NCI-H2227 (cell line): ENCODE measurements at regions not wholly inside any gene's neighbourhood (a gene's known extent, or its start where the extent isn't known, plus 50 kb on each side); places are given as distances from the start of the nearest gene placed in this dataset.
A peak's percentile ranks its signal among the peaks of the same experiment; 100 is the strongest.
"Not testable (repeated sequence)": the region's sequence is repeated elsewhere in the genome, so short reads cannot be mapped to it uniquely, and the experiment has no call there.

Experiments used
- DNase-seq: peaks from one replicate; lab custom pipeline; 2025; ENCODE audit not compliant: unreplicated experiment; lab: John Stamatoyannopoulos, UW

GRCh38 chr14:80056497-80056801, 154.9 kb downstream of the DIO2 start:
- no peak for DNase-seq

GRCh38 chr14:80055667-80056496, 155.4 kb downstream of the DIO2 start:
- DNase-seq, result peak; percentile 57

- no peak for DNase-seq
Measured at GRCh38 chr14:80055226-80055625, 156.1 kb downstream of the DIO2 start.

- no peak for DNase-seq
Measured at GRCh38 chr14:80054020-80054419, 157.3 kb downstream of the DIO2 start.

- no peak for DNase-seq
Measured at GRCh38 chr14:80049055-80049454, 162.2 kb downstream of the DIO2 start.

GRCh38 chr14:80047761-80048160, 163.5 kb downstream of the DIO2 start:
- DNase-seq, result no peak

GRCh38 chr14:80037349-80037748, 174.0 kb downstream of the DIO2 start:
- no peak for DNase-seq

- DNase-seq, result no peak
Measured at GRCh38 chr14:80024417-80024816, 186.9 kb downstream of the DIO2 start.

GRCh38 chr14:80018476-80018875, 192.8 kb downstream of the DIO2 start:
- not testable (repeated sequence) for DNase-seq

GRCh38 chr14:80017795-80018194, 193.5 kb downstream of the DIO2 start:
- no peak for DNase-seq

- DNase-seq, result not testable (repeated sequence)
Measured at GRCh38 chr14:80010245-80010644, 201.1 kb downstream of the DIO2 start.

- DNase-seq, result no peak
Measured at GRCh38 chr14:80005561-80005960, 205.7 kb downstream of the DIO2 start.

- no peak for DNase-seq
Measured at GRCh38 chr14:80004871-80005270, 206.4 kb downstream of the DIO2 start.

- no peak for DNase-seq
Measured at GRCh38 chr14:80003138-80003537, 208.2 kb downstream of the DIO2 start.

- no peak for DNase-seq
Measured at GRCh38 chr14:79997509-79998208, 213.6 kb downstream of the DIO2 start.

GRCh38 chr14:79992407-79993198, 218.7 kb downstream of the DIO2 start:
- DNase-seq, result no peak

- no peak for DNase-seq
Measured at GRCh38 chr14:79991866-79992265, 219.4 kb downstream of the DIO2 start.

- DNase-seq, result no peak
Measured at GRCh38 chr14:79989990-79990389, 221.3 kb downstream of the DIO2 start.

GRCh38 chr14:79986251-79986650, 225.1 kb downstream of the DIO2 start:
- DNase-seq, result no peak

GRCh38 chr14:79972230-79972629, 239.1 kb downstream of the DIO2 start:
- no peak for DNase-seq

- DNase-seq, result no peak
Measured at GRCh38 chr14:79971330-79971729, 240.0 kb downstream of the DIO2 start.

GRCh38 chr14:79967453-79967852, 243.9 kb downstream of the DIO2 start:
- no peak for DNase-seq
